ENCODE measurements at regions not wholly inside any gene's neighbourhood (a gene's known extent, or its start where the extent isn't known, plus 50 kb on each side); places are given as distances from the start of the nearest gene placed in this dataset.
"Not testable (repeated sequence)": the region's sequence is repeated elsewhere in the genome, so short reads cannot be mapped to it uniquely, and the experiment has no call there.

GRCh38 chr7:118843456-118843855, 619.0 kb downstream of the ANKRD7 start:
- DNase-seq = no peak

DNA sequence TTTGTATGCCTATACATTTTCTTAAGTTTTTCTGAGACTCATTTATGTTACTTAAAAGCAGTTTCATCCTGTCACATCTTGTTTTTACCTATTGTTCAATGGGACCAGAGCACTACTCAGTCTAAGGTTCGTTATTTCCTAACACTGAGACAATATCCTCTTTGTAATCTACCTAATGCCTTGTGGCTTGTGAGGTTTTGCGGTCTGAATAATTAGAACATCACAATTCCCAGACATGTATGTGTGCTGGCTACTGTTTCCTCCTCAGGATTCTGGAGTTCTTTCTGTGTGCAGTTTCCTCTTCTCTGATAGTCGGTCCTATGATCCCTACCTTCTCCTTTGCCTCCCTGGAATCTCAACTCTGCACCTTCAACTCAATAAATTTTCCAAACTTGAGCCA, 620.2 kb downstream of the ANKRD7 start:
- no peak for DNase-seq

- no peak for DNase-seq
Measured at GRCh38 chr7:118845791-118846190, 621.3 kb downstream of the ANKRD7 start.

DNA sequence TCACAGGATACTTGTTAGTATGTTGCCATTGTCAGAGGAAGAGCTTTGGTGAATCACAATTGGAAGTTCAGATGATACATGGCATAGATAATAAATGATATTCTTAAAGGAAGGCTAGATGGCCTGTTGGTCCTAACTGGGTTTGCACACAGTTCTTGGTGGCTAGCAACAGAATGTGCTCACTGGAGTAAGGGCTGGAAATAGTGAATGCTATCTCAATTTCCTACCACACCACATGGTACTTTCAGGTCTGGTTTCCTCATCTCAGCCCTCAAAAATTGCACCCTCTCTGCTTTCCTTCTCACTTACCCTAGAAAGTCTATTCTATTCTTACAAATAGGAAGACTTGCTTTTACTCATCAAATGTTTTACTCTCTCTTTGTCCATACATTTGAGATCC, 622.5 kb downstream of the ANKRD7 start:
- no peak for DNase-seq

DNA sequence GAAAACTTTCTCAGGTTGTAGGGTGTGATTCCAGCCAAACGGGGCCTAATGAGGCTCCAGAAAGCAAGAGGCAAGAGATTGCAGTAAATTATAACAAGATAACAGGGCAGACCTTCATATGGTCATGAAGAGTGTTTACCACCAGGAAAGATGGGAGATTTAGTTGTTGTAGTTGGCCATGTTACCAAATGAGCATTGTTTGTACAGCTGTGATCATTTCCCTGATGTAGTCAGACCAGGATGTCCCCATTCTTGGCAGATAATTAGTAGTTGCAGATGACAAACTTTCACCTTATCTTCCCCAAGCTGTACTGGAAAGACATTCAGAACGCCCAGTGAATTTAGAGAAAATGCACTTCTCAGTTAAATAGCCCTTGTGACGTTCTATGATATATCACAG, 630.8 kb downstream of the ANKRD7 start:
- no peak for DNase-seq

DNA sequence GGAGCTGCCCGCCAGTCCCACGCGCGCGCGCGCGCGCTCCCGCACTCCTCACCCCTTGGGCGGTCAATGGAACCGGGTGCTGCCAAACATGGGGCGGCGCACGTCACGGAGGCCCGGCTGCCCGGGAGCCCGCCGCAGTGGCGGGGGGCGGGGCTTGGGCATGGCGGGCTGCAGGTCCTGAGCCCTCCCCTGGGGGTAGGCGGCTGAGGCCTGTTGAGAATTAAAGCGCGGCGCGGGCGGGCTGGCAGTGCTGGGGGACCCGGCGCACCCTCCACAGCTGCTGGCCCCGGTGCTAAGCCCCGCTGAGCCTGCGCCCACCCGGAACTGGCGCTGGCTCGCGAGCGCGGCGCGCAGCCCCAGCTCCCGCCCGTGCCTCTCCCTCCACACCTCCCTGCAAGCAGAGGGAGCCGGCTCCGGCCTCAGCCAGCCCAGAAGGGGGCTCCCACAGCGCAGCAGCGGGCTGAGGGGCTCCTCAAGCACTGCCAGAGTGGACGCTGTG, 634.2 kb downstream of the ANKRD7 start:
- DNase-seq = no peak

DNA sequence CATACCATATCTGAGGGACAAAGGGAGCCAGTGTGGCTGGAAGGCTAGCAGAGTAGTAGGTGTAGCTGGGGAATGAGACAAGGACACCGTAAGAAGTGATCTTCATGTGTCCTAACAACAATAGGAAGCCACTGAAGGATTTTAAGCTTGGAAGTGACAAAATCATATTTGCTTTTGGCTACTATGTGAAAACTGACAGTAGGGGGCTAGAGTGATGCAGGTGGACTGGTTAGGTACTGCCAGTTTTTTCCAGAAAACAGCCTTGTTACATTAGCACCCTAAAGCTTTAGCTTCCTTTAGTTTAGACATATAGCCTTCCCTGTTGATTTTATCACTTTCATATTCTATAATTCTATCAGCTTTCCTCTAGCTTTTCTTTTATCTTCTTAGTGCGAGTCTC, 637.1 kb downstream of the ANKRD7 start:
- DNase-seq = no peak

- no peak for DNase-seq
Measured at GRCh38 chr7:118862740-118863139, 638.2 kb downstream of the ANKRD7 start.

- DNase-seq = peak; percentile 52
Measured at GRCh38 chr7:118863966-118864365, 639.5 kb downstream of the ANKRD7 start.

DNA sequence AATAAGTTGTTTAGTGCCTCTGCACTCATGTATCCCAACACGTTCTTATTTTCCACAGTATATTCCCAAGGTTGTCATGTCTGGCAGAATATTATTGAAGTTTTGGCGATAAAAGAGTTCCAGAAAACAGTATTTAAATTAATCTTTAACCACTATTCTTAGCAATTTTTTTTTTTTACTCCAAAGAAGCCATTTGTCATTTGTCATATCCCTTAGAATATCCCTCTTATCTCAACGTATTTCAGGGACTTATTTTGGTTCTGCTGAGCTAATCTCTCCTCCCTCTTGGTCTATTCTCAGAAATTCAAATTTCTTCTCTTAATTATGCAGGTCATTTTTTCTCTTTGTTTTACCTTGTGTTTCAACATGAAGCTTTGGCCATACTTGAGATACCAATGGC, 643.4 kb downstream of the ANKRD7 start:
- DNase-seq = no peak

- DNase-seq = not testable (repeated sequence)
Measured at GRCh38 chr7:118869141-118869540, 644.6 kb downstream of the ANKRD7 start.

- no peak for DNase-seq
Measured at GRCh38 chr7:118870187-118870586, 645.7 kb downstream of the ANKRD7 start.

- DNase-seq = no peak
Measured at GRCh38 chr7:118872568-118872967, 648.1 kb downstream of the ANKRD7 start.

DNA sequence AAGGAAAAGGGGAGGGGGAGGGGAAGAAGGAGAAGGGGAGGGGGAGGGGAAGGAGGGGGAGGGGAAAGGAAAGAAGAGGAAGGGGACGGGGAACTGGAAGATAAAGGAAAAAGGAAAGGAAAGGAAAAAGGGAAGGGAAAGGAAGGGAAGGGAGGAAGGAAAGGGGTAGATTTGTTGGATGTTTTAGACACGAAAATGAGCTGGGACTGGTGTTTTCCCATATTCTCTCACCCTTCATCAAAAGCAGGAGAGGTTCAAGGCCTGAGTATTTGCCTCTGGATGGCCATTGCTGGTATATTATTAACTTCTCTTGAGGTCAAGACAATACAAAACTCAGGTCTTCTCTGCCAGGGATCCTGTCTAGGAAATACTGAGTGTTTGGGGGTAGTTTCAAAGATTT, 652.7 kb downstream of the ANKRD7 start:
- no peak for DNase-seq

DNA sequence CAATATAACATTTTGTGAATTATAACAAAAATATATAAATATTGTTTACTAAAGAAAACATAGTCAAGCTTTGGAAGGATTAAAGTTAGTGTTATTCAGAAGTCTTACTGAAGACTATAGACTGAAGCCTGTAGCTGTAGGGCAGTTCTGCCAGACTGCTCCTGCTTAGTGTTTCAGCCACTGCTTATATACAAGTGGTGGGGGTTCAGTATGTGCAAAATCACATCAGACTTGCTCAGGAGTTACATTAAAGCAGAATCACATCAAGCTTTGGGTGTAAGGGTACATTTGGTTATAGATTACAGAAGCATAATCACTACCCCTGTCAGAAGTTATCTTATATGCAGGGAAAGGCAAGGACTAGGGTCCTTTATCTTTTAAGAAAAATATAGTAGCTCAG, 653.8 kb downstream of the ANKRD7 start:
- DNase-seq = no peak

GRCh38 chr7:118898284-118898683, 673.8 kb downstream of the ANKRD7 start:
- no peak for DNase-seq

DNA sequence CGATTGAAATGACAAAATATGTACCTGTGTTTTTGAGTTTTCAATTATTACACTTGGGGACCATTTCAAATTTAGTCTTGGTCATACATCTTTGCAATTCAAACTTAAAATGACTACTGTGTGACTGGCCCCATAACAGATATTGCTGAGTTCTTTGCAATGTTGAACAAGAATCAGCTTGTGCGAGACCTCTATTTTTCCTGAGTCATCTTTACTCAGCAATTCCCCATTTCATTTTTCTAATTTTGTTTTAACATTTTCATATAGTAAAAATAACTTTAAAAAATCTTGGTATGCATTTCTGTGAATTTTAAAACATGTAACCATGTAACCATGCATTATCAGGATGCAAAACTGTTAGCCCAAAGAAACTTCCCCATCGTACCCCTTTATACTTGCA, 678.1 kb downstream of the ANKRD7 start:
- DNase-seq = no peak

- DNase-seq = no peak
Measured at GRCh38 chr7:118907911-118908527, 683.5 kb downstream of the ANKRD7 start.

DNA sequence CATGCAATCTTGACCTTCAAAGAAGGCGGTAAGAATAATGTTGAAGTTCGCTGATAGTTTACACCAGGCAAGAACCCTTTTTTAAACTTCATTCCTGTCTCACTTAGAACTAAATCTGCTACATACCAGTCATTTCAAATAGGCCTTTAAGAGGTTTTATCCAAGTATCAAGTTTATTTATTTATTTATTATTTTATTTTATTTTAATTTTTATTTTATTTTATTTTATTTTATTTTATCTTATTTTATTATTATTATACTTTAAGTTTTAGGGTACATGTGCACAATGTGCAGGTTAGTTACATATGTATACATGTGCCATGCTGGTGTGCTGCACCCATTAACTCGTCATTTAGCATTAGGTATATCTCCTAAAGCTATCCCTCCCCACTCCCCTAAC, 691.6 kb downstream of the ANKRD7 start:
- DNase-seq = not testable (repeated sequence)

GRCh38 chr7:118918556-118918955, 694.1 kb downstream of the ANKRD7 start:
- peak; percentile 42 for DNase-seq

- DNase-seq = no peak
Measured at GRCh38 chr7:118938845-118939244, 714.3 kb downstream of the ANKRD7 start.

DNA sequence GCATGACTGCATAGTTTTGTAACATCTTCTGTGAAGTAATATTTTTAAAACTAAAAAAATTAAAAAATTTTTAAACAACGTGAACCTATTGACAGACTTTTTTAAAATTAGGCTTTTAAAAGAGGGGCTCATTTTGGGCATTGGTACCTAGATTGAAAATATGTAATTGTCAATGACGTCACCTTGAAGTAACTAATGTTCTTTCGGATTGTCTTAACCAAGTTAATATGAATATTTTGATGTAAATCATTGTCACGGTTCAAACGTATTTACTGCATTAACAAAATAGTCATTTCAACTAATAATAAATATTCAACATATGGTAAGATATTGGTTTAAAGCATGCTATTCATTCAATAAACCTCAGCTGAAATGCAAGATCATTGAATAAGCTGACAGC, 719.8 kb downstream of the ANKRD7 start:
- no peak for DNase-seq

- DNase-seq = no peak
Measured at GRCh38 chr7:118945911-118946682, 721.6 kb downstream of the ANKRD7 start.

- DNase-seq = no peak
Measured at GRCh38 chr7:118948508-118948907, 724.0 kb downstream of the ANKRD7 start.

- DNase-seq = no peak
Measured at GRCh38 chr7:118949031-118949430, 724.5 kb downstream of the ANKRD7 start.
